ENCODE measurements at regions not wholly inside any gene's neighbourhood (a gene's known extent, or its start where the extent isn't known, plus 50 kb on each side); places are given as distances from the start of the nearest gene placed in this dataset.

GRCh38 chr4:149294601-149295000 lies 521.0 kb downstream of the IQCM start (continued):
- TF ChIP-seq ZMAT5 (CRISPR knock-in tag; IDR thresholded peaks at IDR 0.05; ENCODE audit: borderline replicate concordance, low read depth): no peak
- no peak for TF ChIP-seq GMEB1 (CRISPR knock-in tag; IDR thresholded peaks at IDR 0.05; ENCODE audit: borderline replicate concordance)
- TF ChIP-seq NCOA5 (CRISPR knock-in tag; IDR thresholded peaks at IDR 0.05): no peak
- TF ChIP-seq PRMT3 (CRISPR knock-in tag; IDR thresholded peaks at IDR 0.05; ENCODE audit: borderline replicate concordance, low read depth): no peak
- no peak for TF ChIP-seq ZNF317 (CRISPR knock-in tag; IDR thresholded peaks at IDR 0.05)
- no peak for TF ChIP-seq ZSCAN22 (CRISPR knock-in tag; IDR thresholded peaks at IDR 0.05)
- TF ChIP-seq ARNTL (CRISPR knock-in tag; IDR thresholded peaks at IDR 0.05): no peak
- TF ChIP-seq ZNF550 (CRISPR knock-in tag; IDR thresholded peaks at IDR 0.05; ENCODE audit: borderline replicate concordance): no peak

- no peak for TF ChIP-seq FOXK2 (IDR thresholded peaks at IDR 0.05)
- no peak overlapping the region for H2AFZ ChIP-seq (ENCODE audit: low read length)
- POLR2A ChIA-PET: no interaction called here
- in situ Hi-C loops (cut with HindIII; ENCODE audit: extremely low pct_ligation_motif_present, low pct_unique_long_range_greater_than_20kb): no loop called here
- FAIRE-seq (no peak), DNase-seq (ENCODE audit: low spot score) (no peak), ATAC-seq (no peak)
- no peaks in the 10 kb centered on the region for H3K27me3 ChIP-seq (ENCODE audit: control insufficient read depth in 1 of 2, insufficient read depth in 2 of 2, low read length in 2 of 2)
- H3K4me3 ChIP-seq (replicated peaks in 1 of 3; ENCODE audit: insufficient read depth in 1 of 3, low read depth in 2 of 3, low read length in 3 of 3): no peak overlapping the region
- H3K9ac ChIP-seq (ENCODE audit: insufficient read depth, low read depth, low read length): no peak overlapping the region
- H3K4me1 ChIP-seq (ENCODE audit: insufficient read depth, low read length): no peaks in the 10 kb centered on the region
- H3K9me3 ChIP-seq (ENCODE audit: low read length): peaks cover 30% of the 10 kb centered on the region
- no peaks in the 10 kb centered on the region for H4K20me1 ChIP-seq (ENCODE audit: insufficient read depth, low read length)
- H3K79me2 ChIP-seq (ENCODE audit: insufficient read depth, low read length): no peaks in the 10 kb centered on the region
- CTCF ChIA-PET (ENCODE audit: low intra/inter-chr PET ratio, low total read pairs): no interaction called here
- intact Hi-C loops (cut with micrococcal nuclease; ENCODE audit: unreplicated experiment): no loop called here
- H3K36me3 ChIP-seq (replicated peaks in 1 of 2; ENCODE audit: control insufficient read depth in 1 of 2, insufficient read depth in 2 of 2, low read length in 2 of 2): no peaks in the 10 kb centered on the region
- WGBS (ENCODE audit: low lambda C conversion rate): 0% methylated on average over 1 of the region's 1 CpG
- no peak overlapping the region for H3K27ac ChIP-seq (ENCODE audit: extremely low read length, insufficient read depth, low read length)
- H3K4me2 ChIP-seq (ENCODE audit: low read depth, low read length): no peak overlapping the region
- BruUV-seq (replicated peaks): no TSS peak
Observed at GRCh38 chr4:149293046-149293649, 522.5 kb downstream of the IQCM start.

Data from HepG2 (cell line).